VCaP (cell line): ENCODE measurements at regions not wholly inside any gene's neighbourhood (a gene's known extent, or its start where the extent isn't known, plus 50 kb on each side); places are given as distances from the start of the nearest gene placed in this dataset.

Experiments
- H3K27ac ChIP-seq: fragments of 450-650 bp; 2 replicates; pipeline ENCODE4 v1.5.1; 2017
- TF ChIP-seq, protein P1 (sequence below): fragments of 450-650 bp; conservative IDR thresholded peaks from 2 replicates; pipeline ENCODE4 v1.5.1; 2017; ENCODE audit warnings: mild to moderate bottlenecking, moderate library complexity

DNA sequence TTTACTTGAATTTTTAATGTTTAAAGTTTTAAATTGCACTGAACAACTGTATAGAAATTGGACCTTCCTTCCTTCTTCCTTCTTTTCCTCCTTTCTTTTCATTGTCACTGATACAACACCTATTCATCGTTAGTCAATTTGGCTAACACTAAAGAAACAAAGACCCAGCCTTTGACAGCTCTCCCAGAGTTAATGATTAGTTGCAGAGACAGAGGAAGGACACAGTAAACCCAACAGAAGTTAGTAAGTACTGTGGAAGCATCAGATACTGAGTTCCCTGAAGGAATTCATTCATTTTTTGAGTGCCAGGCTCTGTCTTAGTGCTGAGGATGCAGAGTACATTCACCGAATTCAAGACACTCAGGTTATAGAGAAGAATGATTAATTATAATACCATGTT is 77.9 kb upstream of the RAB27B start:
- TF ChIP-seq, protein P1, sequence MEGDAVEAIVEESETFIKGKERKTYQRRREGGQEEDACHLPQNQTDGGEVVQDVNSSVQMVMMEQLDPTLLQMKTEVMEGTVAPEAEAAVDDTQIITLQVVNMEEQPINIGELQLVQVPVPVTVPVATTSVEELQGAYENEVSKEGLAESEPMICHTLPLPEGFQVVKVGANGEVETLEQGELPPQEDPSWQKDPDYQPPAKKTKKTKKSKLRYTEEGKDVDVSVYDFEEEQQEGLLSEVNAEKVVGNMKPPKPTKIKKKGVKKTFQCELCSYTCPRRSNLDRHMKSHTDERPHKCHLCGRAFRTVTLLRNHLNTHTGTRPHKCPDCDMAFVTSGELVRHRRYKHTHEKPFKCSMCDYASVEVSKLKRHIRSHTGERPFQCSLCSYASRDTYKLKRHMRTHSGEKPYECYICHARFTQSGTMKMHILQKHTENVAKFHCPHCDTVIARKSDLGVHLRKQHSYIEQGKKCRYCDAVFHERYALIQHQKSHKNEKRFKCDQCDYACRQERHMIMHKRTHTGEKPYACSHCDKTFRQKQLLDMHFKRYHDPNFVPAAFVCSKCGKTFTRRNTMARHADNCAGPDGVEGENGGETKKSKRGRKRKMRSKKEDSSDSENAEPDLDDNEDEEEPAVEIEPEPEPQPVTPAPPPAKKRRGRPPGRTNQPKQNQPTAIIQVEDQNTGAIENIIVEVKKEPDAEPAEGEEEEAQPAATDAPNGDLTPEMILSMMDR: no peak
- no peak overlapping the region for H3K27ac ChIP-seq

DNA sequence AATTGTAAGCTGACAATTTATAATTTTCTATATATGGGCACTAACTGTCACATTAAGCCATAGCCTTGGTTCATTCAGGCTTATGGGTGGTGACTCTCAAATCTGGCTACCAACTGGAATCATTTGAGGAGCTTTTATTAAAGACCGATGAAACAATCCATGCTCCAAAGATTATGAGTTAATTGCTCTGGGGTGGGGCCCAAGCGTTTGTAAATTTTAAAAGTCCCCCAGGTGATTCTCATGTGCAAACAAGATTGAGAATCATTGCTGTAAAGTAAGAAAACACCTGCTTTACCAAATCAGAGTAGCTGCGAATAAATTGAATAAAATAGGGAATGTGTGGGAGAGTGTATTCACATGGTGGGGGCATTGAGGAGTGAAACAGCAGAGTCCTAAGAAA is 76.1 kb upstream of the RAB27B start:
- TF ChIP-seq, protein P1: no peak

DNA sequence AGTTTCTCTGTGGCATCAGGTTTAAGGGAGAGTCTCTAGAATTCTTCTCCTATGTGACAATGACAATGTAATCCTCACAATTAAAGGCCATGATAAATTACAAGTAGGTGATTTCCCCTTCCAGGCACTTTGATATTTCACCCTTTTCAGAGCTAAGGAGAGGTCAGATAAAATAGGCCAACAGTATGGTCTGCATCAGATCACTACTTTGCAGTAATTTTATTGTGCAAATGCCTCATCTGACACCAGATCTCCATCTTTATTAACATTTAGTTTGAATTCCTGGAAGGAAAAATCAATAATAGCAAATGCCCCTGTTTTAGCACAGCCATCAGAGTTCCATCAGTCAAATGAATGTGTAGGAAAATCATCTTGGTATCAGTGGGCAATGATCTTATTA is 72.8 kb upstream of the RAB27B start:
- H3K27ac ChIP-seq: no peak overlapping the region
- TF ChIP-seq, protein P1: no peak

More for the DNA sequence above, 76.1 kb upstream of the RAB27B start:
- no peak overlapping the region for H3K27ac ChIP-seq

DNA sequence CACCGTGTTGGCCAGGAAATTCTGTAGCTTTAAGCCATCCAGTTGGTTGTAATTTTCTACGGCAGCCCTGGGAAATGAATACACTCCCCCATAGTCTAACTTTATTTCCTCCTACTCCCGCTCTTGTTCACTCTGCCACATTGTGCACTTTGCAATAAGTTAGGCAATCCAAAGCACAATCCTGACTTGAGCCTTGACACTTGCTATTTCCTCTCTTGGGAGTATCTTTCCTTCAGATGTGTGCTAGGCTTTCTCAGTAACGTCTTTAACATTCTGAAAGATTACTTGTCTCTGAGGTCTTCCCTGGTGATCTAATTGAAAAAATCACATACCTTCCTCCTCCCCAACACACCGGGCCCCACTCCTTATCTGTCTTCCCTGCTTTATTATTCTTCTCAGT is 65.9 kb upstream of the RAB27B start:
- TF ChIP-seq, protein P1: no peak
- no peak overlapping the region for H3K27ac ChIP-seq

DNA sequence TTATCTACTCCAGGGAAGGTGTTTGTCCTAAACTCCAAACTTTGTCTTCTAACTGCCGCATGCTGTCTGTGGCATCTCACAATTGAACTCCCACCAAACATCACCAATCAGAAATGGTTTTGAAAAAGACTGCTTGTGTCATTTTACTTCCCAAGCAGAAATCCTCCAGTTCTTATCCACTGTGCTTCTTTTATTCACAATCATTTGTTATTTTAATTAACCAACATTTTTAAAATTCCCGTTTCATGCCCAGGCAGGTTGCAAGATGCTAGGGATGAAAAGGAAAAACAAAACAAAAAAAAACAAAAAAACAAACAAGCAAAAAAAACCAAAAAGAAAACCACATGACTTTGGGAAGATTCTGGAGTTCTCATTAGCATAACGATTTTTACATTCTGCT is 63.5 kb upstream of the RAB27B start:
- TF ChIP-seq, protein P1: no peak
- peak overlapping the region; percentile 99 for H3K27ac ChIP-seq

DNA sequence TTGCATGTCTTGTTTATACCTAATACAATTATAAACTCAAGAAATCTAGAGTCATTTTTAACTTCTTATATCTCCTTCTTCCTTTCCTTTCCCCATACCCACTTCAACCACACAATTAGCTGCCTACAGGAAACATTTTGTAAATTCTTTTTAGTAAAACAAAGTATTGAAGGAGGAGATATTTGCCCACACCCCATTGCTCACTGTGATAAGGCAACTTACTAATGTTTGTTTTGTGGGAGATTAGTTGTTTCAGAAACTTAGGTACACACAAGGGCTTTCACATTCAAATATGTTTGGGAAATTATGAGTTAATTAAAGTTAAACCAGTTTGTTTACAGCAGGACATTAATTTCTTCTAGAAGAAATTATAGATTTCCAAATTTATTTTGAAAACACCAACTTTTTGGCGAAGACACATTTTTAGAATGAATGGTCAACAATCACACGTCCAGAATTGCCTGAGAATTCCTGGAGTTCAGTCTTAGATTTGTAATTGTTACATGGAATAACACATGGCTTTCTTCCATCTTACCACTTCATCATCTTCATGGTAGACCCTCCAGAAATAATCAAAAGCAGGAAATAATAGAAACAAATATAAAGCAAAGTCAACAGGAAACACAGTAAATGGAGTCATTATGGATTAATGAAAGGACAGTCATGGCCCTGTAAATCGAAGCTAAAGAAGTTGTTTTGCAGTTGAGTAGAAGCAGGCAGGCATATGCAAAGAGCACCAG is 62.5 kb upstream of the RAB27B start:
- TF ChIP-seq, protein P1: no peak
- peak overlapping the region; percentile 99 for H3K27ac ChIP-seq

DNA sequence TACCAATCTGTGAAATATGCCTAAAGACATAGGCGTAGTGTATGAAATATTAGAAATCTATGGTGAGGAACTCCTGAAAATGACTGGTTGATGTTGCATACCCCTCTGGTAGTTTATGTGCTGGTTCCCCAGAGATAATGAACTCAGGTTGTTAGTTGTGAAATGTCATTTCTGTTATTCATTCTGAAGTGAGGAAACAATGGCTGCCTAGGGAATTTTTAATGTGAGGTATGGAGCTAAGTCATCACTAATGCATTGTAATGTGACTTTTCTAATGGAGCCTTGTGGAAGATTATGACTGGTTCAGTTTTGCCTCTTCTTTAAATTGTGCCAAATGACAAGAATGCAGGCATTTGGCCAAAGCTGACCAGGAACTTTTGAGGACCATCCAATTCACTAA is 61.6 kb upstream of the RAB27B start:
- H3K27ac ChIP-seq: peak overlapping the region; percentile 99
- TF ChIP-seq, protein P1: no peak
